Right hindlimb (tissue), 1 donor: ENCODE measurements at regions not wholly inside any gene's neighbourhood (a gene's known extent, or its start where the extent isn't known, plus 50 kb on each side); places are given as distances from the start of the nearest gene placed in this dataset.
"Not testable (repeated sequence)": the region's sequence is repeated elsewhere in the genome, so short reads cannot be mapped to it uniquely, and the experiment has no call there.

Source experiments
- DNase-seq: peaks from one replicate; pipeline ENCODE4 v3.0.0-alpha.2; 2018

- no peak for DNase-seq
Observed at GRCh38 chr11:28965819-28966218, 857.6 kb downstream of the METTL15 start.

DNA sequence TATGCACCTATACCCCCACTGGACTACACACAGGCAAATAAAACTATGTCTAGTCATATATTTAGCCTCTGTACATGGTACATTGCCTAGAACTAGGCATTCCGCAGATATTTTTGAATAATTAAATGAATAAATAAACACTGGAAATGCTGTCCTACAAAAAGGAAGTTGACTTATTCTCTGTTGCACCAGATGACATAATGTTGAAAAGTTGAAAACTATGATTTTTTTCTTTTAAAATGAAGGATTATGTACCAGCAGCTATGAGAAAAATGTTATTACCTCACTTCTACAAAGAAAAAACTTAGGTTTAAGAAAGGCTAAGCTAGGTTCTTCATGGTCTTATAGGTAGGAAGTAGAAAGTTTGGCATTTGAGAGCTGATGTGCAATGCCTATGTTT is 856.6 kb downstream of the METTL15 start:
- DNase-seq: no peak

GRCh38 chr11:28963187-28963586 is 855.0 kb downstream of the METTL15 start:
- DNase-seq: no peak

DNA sequence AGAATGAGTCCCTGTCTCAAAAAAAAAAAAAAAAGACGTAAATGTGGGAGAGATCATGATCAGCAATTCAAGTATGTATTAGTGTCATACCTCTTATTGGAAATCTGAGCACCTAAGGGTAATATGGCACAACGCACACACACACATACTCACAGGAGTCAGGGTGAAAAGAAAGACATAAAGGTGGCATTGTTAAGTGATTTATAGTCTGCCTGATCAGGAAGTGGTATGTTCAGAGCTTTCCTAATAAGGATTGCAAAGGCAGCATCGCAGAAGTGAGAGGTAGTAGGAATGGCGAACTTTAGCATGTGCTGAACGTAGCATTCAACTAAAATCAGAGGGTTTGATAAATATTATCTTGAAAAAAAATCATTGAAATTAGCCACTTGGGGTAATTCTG is 854.3 kb downstream of the METTL15 start:
- DNase-seq: no peak

GRCh38 chr11:28961726-28962125 is 853.5 kb downstream of the METTL15 start:
- DNase-seq: no peak

DNA sequence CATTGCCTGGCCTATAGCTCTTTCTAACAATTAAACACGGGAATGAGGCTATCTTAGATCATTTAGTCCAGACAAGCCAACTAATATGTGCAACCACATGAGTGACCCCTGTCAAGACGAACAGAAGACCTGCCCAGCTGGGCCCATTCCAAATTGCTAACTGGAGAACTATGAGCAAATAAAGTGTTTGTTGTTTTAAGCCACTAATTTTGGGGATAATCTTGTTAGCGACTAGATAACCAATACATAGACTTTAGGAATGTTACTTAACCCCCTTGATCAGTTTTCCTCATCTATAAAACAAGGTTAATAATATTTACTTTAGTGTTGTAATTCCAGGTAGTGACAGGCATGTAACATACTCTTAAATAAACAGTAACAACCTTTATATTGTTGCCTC is 848.3 kb downstream of the METTL15 start:
- no peak for DNase-seq

DNA sequence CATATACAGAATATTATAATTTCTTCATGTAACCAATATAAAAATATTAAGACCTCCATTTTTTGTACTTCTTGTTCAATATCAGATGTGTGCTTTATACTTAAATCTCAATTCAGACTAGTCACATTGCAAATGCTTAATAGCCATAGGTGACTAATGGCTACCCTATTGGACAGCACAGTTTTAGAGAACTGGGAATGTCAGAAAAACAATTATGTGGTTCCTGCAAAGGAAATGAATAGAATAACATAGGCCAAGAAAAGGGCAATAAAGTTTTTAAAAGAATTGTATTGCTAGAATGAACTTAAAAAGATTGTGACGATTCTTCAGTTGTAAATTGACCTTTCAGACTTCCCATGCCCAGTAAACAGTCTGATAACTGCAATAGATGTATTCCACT is 843.0 kb downstream of the METTL15 start:
- no peak for DNase-seq

DNA sequence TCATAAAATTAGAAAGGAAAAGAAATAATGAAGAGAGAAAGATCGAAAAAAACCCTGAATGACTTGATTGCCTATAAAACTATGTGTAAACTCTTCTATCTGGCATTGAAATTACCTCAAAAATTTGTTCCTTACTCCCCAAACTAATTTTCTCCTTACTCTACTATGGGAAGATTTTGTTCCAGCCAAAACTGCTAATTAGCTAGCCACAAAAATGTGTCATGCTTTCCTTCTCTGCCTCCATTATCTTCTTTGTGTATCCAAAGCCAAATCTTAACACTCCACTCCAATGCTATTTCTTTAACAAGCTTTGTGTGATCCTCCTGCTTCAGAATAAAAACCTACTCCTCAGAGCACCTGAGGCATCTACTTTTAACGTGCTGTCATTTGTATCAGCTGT is 831.2 kb downstream of the METTL15 start:
- DNase-seq: no peak

- no peak for DNase-seq
Observed at GRCh38 chr11:28938091-28938490, 829.9 kb downstream of the METTL15 start.

- no peak for DNase-seq
Observed at GRCh38 chr11:28932940-28933339, 824.8 kb downstream of the METTL15 start.

GRCh38 chr11:28924004-28924403 is 815.8 kb downstream of the METTL15 start:
- DNase-seq: no peak

- DNase-seq: peak; percentile 53
Observed at GRCh38 chr11:28922386-28922981, 814.3 kb downstream of the METTL15 start.

- no peak for DNase-seq
Observed at GRCh38 chr11:28919194-28919593, 811.0 kb downstream of the METTL15 start.

DNA sequence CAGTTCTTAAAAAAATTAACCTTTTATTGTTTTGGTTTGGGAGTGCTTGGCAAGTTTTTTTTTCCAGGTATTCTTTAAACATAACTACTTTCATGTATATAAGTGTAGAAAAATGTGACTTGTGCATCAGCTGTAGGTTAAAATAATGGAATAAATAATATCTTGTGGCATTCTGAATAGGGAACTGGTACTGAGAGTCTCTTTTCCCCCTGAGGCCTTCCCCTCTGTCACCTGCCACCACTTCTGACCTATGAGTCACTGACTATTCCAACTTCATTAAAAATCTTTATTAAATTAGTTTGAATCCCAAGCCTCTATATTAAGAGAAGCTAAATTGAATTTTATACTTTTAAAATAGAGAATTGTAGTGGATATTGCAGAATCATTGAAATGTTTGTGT is 805.7 kb downstream of the METTL15 start:
- no peak for DNase-seq

DNA sequence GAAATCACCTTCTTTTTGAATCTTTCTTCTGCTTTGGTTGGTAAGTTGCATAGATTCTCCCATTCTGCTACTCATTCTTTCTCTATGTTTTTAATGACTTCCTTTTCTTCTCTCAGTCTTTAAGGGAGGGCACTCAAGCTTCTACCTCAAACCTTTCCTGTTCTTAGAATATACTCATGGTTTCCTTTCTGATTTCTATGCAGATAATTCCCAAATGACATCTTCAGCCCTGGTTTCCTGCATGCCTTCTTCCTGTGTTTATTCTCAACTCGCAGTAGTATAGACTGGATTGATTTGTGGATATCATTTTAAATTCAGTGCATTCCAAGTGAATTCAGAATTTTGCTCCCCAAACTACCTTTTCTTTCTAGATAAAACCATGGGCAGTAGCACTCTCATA is 803.6 kb downstream of the METTL15 start:
- DNase-seq: no peak

GRCh38 chr11:28910926-28911325 is 802.7 kb downstream of the METTL15 start:
- no peak for DNase-seq

GRCh38 chr11:28903716-28904115 is 795.5 kb downstream of the METTL15 start:
- DNase-seq: no peak

DNA sequence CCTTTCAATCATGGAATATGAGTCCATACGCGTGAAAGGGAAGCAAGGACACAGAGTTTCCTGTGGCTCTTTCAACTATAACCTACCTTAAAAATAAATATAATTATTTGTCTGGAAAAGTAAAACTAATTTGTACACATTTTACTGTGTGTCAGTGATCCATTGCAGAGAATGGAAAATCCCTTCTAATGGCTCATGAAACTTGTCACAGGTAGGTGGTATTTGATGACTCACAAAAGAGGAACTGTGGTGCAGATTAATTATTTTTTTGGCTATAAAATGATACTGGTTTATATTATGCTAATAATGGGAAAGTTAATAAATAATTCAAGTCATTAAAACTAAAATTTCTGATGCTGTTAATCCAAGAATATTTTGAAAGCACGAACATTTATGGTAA is 792.2 kb downstream of the METTL15 start:
- DNase-seq: no peak

- no peak for DNase-seq
Observed at GRCh38 chr11:28899706-28900105, 791.5 kb downstream of the METTL15 start.

- DNase-seq: not testable (repeated sequence)
Observed at GRCh38 chr11:28890601-28891040, 782.4 kb downstream of the METTL15 start.

DNA sequence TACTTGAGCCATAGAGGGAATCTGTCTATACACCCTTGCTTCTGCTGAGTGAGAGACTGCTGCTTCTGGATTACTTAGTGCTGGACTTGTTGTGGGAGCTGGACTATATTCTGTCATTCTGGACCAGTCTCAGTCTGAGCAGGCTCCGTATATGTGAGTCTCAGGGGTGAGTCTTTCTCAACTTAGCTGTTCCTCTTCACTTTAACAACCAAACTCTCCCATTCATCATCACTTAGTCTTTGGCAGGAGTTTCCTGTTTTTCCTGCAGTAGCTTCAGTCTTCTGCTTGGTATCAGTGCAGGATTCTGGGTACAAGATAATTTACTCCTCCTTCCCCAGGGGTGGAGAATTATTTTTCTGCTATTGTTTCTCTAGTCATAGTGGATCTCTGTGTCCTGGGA is 779.5 kb downstream of the METTL15 start:
- no peak for DNase-seq

DNA sequence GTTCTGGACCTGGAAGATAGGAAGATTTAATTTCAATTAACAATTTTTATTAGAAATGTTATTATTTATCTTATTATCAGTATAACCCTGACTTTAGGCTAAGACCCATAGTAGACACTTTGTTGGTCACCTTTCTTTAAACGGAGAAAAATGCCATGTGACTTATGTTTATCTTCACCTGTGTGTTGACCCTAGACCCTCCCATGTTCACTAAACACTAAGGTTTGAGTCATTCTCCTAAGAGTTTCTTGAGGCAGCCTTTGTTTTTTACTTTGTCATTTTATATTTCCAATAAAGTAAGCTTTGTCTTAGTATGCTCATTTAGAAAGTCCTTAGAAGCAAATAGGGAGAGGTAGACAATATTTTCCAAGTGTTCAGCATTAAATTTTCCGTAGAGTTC is 771.7 kb downstream of the METTL15 start:
- no peak for DNase-seq

GRCh38 chr11:28878025-28878424 is 769.8 kb downstream of the METTL15 start:
- no peak for DNase-seq

GRCh38 chr11:28877340-28877739 is 769.2 kb downstream of the METTL15 start:
- DNase-seq: no peak

DNA sequence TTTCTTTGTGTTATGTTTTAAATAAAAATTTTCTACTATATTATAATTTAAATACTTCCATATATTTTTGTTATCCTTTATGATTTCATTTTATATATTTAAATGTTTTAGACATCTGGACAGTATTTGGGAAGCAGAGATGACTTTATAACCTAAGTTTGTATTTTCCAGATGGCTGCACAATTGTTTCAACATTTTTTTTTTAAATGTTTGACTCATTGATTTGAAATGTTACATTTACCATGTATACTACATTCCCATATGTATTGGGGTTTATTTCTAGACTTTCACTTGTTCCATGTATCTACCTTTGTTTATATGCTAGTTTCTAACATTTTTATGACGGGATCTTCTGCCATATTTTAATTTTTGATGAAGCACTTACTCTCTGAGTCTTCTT is 766.5 kb downstream of the METTL15 start:
- no peak for DNase-seq

- no peak for DNase-seq
Observed at GRCh38 chr11:28871090-28871489, 762.9 kb downstream of the METTL15 start.
